Ovary (tissue), 7 donors: ENCODE measurements at regions not wholly inside any gene's neighbourhood (a gene's known extent, or its start where the extent isn't known, plus 50 kb on each side); places are given as distances from the start of the nearest gene placed in this dataset.

Experiments used
- DNase-seq, 5 donors: peaks; one replicate each; pipeline ENCODE4 v3.0.0-alpha.2; 2019 to 2020
- H3K27ac ChIP-seq, 2 donors: fragments of 200-600 bp; one replicate each; pipeline versions ENCODE4 v1.5.1 to v1.8.0; 2019 to 2022
- H3K27me3 ChIP-seq: fragments of 200-600 bp; one replicate; pipeline ENCODE4 v1.8.0; 2022
- H3K36me3 ChIP-seq: fragments of 200-600 bp; sonication (generic); one replicate; pipeline ENCODE4 v1.5.1; 2019
- H3K4me1 ChIP-seq: one replicate; pipeline ENCODE4 v1.8.1; 2013; ENCODE audit warnings: mild to moderate bottlenecking, moderate library complexity; ENCODE audit not compliant: insufficient read depth
- H3K4me3 ChIP-seq: fragments of 200-600 bp; sonication (generic); one replicate; pipeline ENCODE4 v1.5.1; 2017
- H3K9me3 ChIP-seq, 2 donors: fragments of 200-600 bp in 1 of 2; sonication (generic) in 1 of 2; one replicate each; pipeline versions ENCODE4 v1.5.1 to v1.8.1; 2013 to 2019; ENCODE audit warnings: mild to moderate bottlenecking in 1 of 2, moderate library complexity in 1 of 2
- EP300 ChIP-seq: sonication (generic); formaldehyde crosslinking; IDR thresholded peaks from one replicate; pipeline ENCODE4 v1.6.1; 2017; ENCODE audit warnings: antibody characterized with exemption
- POLR2A ChIP-seq: fragments of 450-650 bp; IDR thresholded peaks from one replicate; pipeline ENCODE4 v1.6.1; 2017; ENCODE audit warnings: antibody characterized with exemption, mild to moderate bottlenecking, moderate library complexity
- WGBS, 3 donors: extraction: QIAGEN DNeasy Blood & Tissue Kit in 1 of 3; methylation state at CpG; one replicate each; pipeline versions ENCODE4 v1.1.5 to v1.1.7; 2013 to 2017; 5-methylcytosine and 5-hydroxymethylcytosine counted together
- intact Hi-C, 4 donors: fragments of 100-400 bp; cut with DNase I; formaldehyde crosslinking; loops; one replicate each; pipeline versions ENCODE4 v1.11.0 to v1.15.1; 2022 to 2023
- TF ChIP-seq, protein P1 (sequence below), 3 donors: fragments of 450-650 bp in 2 of 3; fragments of 200-600 bp in 1 of 3; IDR thresholded peaks; one replicate each; pipeline versions ENCODE4 v1.5.1 to v1.8.0; 2016 to 2022; ENCODE audit warnings: antibody characterized with exemption in 3 of 3, mild to moderate bottlenecking in 1 of 3
- donor health status: DM: no; HTN: no; CAD: no; lungs with moderate emphysema.
- donor health status: DM: no; HTN: no; CAD: no.
- donor health status: Bipolar disorder and iron deficiency.
- donor health status: DM: no; HTN: no; CAD: no.
- donor health status: DM: yes; HTN: yes; CAD: no.

DNA sequence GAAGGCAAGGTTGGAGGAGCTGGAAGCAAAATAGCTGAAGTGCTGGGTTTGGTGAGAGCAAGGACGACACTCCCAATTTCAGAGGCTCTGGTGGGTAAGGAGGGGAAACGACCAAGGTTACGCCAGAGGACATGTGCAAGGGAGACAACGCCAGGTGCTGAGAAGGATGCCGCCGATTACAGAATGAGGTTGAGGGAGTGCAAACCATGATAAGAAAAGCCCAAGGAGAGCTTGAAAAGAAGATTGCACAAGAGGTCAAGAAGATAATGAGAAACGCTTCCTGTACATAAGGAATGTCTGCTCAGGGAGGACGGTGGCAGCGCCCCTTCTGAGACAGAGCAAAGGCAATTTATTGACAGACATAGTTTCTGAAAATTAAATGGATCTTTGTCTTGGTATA lies 382.0 kb upstream of the PROX1 start:
- H3K9me3 ChIP-seq, result no peaks in the 10 kb centered on the region
- WGBS, 3 donors, result 14 to 29% (median 22%) methylated on average over 9 of the region's 9 CpGs

GRCh38 chr1:213606252-213606820 lies 381.4 kb upstream of the PROX1 start:
- no peak for DNase-seq
- H3K27ac ChIP-seq, result no peak overlapping the region
- H3K9me3 ChIP-seq, result no peaks in the 10 kb centered on the region
- no peaks in the 10 kb centered on the region for H3K4me1 ChIP-seq
- TF ChIP-seq, protein P1, sequence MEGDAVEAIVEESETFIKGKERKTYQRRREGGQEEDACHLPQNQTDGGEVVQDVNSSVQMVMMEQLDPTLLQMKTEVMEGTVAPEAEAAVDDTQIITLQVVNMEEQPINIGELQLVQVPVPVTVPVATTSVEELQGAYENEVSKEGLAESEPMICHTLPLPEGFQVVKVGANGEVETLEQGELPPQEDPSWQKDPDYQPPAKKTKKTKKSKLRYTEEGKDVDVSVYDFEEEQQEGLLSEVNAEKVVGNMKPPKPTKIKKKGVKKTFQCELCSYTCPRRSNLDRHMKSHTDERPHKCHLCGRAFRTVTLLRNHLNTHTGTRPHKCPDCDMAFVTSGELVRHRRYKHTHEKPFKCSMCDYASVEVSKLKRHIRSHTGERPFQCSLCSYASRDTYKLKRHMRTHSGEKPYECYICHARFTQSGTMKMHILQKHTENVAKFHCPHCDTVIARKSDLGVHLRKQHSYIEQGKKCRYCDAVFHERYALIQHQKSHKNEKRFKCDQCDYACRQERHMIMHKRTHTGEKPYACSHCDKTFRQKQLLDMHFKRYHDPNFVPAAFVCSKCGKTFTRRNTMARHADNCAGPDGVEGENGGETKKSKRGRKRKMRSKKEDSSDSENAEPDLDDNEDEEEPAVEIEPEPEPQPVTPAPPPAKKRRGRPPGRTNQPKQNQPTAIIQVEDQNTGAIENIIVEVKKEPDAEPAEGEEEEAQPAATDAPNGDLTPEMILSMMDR (IDR thresholded peaks at IDR 0.05), result no peak
- TF ChIP-seq EP300 (no peak), POLR2A (no peak)
- WGBS, 3 donors, result 15 to 32% (median 17%) methylated on average over 5 of the region's 5 CpGs
- H3K27me3 ChIP-seq, result no peaks in the 10 kb centered on the region
- intact Hi-C loops, result no loop called here
- H3K4me3 ChIP-seq, result no peak overlapping the region
- H3K36me3 ChIP-seq, result no peaks in the 10 kb centered on the region

More for the DNA sequence above, 382.0 kb upstream of the PROX1 start:
- Histone ChIP-seq H3K27ac (no peak overlapping the region), H3K27me3 (no peaks in the 10 kb centered on the region), H3K36me3 (no peaks in the 10 kb centered on the region), H3K4me3 (no peak overlapping the region), H3K4me1 (no peaks in the 10 kb centered on the region)
- DNase-seq, result no peak
- TF ChIP-seq POLR2A, result no peak
- TF ChIP-seq, protein P1 (IDR thresholded peaks at IDR 0.05), result no peak
- TF ChIP-seq EP300, result no peak
- intact Hi-C loops, result no loop called here

- intact Hi-C loops, result no loop called here
- no peak for DNase-seq
These were observed 374.2 kb upstream of the PROX1 start for GRCh38 chr1:213613549-213613948.

GRCh38 chr1:213615226-213615916 lies 372.4 kb upstream of the PROX1 start:
- no peak for DNase-seq
- H3K4me1 ChIP-seq, result no peaks in the 10 kb centered on the region
- H3K27ac ChIP-seq, result no peak overlapping the region
- 72 to 80% (median 74%) methylated on average over 4 of the region's 4 CpGs for WGBS, 3 donors
- no peaks in the 10 kb centered on the region for H3K36me3 ChIP-seq
- H3K4me3 ChIP-seq, result no peak overlapping the region
- no peaks in the 10 kb centered on the region for H3K27me3 ChIP-seq
- no peaks in the 10 kb centered on the region for H3K9me3 ChIP-seq
- TF ChIP-seq POLR2A, result no peak
- TF ChIP-seq, protein P1 (IDR thresholded peaks at IDR 0.05), result no peak
- no peak for TF ChIP-seq EP300
- intact Hi-C loops, result no loop called here

More at GRCh38 chr1:213613549-213613948, 374.2 kb upstream of the PROX1 start:
- Histone ChIP-seq H3K27me3 (no peaks in the 10 kb centered on the region), H3K27ac (no peak overlapping the region), H3K9me3 (no peaks in the 10 kb centered on the region), H3K4me1 (no peaks in the 10 kb centered on the region), H3K4me3 (no peak overlapping the region), H3K36me3 (no peaks in the 10 kb centered on the region)
- TF ChIP-seq, protein P1 (IDR thresholded peaks at IDR 0.05), result no peak
- TF ChIP-seq POLR2A (no peak), EP300 (no peak)
- whole genome bisulfite sequencing, 3 donors, result 74 to 90% (median 80%) methylated on average over 2 of the region's 2 CpGs
